Neural crest cell (in vitro differentiated cells): ENCODE measurements at regions not wholly inside any gene's neighbourhood (a gene's known extent, or its start where the extent isn't known, plus 50 kb on each side); places are given as distances from the start of the nearest gene placed in this dataset.

Source experiments
- DNase-seq: peaks from one replicate; pipeline ENCODE4 v3.0.0; 2021; ENCODE audit warnings: low read depth, mixed read lengths, low spot score
- H3K27ac Mint-ChIP-seq: one replicate; pipeline ENCODE4 v1.8.0; 2021; ENCODE audit warnings: mild to moderate bottlenecking, mixed read lengths; ENCODE audit not compliant: unreplicated experiment
- H3K27me3 Mint-ChIP-seq: 2 replicates; pipeline ENCODE4 v1.8.0; 2021; ENCODE audit warnings: low read depth, mild to moderate bottlenecking, mixed read lengths
- H3K36me3 Mint-ChIP-seq: 2 replicates; pipeline ENCODE4 v1.8.0; 2021; ENCODE audit warnings: low read depth, mild to moderate bottlenecking, mixed read lengths
- H3K4me1 Mint-ChIP-seq: 2 replicates; pipeline ENCODE4 v1.8.0; 2021; ENCODE audit warnings: mixed read lengths
- H3K4me3 Mint-ChIP-seq: one replicate; pipeline ENCODE4 v1.8.0; 2021; ENCODE audit warnings: mild to moderate bottlenecking, mixed read lengths
- H3K9me3 Mint-ChIP-seq: 2 replicates; pipeline ENCODE4 v1.8.0; 2021; ENCODE audit warnings: mixed read lengths
- TF ChIP-seq, protein P1 (sequence below): fragments of 200-600 bp; sonication (generic); conservative IDR thresholded peaks from 2 replicates; pipeline ENCODE4 v1.5.0; 2021; ENCODE audit warnings: antibody characterized with exemption, mild to moderate bottlenecking

DNA sequence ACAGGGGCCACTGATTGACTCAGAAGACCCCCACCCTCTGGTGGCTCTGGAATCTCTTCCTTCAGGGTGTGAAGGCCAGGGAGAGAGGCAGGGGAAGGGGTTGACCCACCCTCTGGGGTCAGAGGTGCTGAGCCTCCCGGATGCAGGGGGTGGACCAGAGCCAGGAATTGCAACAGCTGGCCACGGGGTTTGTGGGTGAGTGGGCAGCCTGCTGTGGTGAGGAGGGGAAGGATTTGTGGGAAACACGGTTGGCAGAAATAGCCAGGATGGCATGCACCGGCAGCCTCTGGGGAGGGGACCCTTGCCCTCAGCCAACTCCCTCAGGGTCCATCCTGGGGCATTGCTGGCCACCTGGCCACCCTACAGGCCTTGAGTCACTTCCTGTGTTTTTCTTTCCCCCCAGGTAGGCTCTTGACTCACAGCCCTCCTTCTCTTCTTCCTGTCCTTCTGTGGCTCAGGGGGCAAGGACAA is 92.8 kb downstream of the MRPL14 start:
- no peaks in the 10 kb centered on the region for H3K9me3 Mint-ChIP-seq
- TF ChIP-seq, protein P1, sequence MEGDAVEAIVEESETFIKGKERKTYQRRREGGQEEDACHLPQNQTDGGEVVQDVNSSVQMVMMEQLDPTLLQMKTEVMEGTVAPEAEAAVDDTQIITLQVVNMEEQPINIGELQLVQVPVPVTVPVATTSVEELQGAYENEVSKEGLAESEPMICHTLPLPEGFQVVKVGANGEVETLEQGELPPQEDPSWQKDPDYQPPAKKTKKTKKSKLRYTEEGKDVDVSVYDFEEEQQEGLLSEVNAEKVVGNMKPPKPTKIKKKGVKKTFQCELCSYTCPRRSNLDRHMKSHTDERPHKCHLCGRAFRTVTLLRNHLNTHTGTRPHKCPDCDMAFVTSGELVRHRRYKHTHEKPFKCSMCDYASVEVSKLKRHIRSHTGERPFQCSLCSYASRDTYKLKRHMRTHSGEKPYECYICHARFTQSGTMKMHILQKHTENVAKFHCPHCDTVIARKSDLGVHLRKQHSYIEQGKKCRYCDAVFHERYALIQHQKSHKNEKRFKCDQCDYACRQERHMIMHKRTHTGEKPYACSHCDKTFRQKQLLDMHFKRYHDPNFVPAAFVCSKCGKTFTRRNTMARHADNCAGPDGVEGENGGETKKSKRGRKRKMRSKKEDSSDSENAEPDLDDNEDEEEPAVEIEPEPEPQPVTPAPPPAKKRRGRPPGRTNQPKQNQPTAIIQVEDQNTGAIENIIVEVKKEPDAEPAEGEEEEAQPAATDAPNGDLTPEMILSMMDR = no peak
- H3K36me3 Mint-ChIP-seq = no peaks in the 10 kb centered on the region
- peak overlapping the region; percentile 6 for H3K27ac Mint-ChIP-seq
- DNase-seq = no peak
- H3K4me1 Mint-ChIP-seq = peaks cover 14% of the 10 kb centered on the region
- no peak overlapping the region for H3K4me3 Mint-ChIP-seq
- no peaks in the 10 kb centered on the region for H3K27me3 Mint-ChIP-seq

DNA sequence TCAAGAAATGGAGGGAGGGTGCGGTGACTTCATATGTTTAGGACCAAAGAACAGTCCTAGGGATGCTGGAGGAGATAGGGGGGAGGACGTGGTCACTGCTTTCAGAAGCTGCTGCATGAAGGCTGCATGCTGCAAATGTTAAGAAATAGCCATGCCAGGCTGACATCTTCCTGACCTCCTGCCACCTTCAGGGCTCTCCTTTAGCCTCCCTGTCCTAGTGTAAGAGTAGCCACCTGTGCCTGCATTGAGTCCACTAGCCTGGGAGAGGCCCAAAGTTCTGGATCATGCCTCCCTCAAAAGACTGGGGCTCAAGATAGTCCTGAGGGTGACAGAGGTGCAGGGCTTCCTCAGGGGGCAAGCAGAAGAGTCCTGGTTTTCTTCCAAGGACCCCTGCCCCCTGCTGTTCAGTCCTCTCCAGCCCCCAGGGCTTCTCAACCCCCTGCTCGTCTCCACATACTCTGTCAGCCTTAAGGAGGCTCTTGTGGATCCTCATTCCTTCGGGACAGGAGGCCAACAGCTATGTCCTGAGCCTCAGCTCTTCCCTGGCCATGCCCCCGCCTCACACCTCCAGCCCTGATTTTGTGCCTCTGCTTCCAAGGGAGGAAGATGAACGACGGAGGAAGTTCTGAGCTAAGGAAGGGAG is 96.3 kb downstream of the MRPL14 start:
- H3K36me3 Mint-ChIP-seq = no peaks in the 10 kb centered on the region
- no peak overlapping the region for H3K27ac Mint-ChIP-seq
- no peaks in the 10 kb centered on the region for H3K9me3 Mint-ChIP-seq
- H3K4me3 Mint-ChIP-seq = no peak overlapping the region
- peaks cover 9% of the 10 kb centered on the region for H3K4me1 Mint-ChIP-seq
- H3K27me3 Mint-ChIP-seq = no peaks in the 10 kb centered on the region
- DNase-seq = no peak
- TF ChIP-seq, protein P1 = no peak

DNA sequence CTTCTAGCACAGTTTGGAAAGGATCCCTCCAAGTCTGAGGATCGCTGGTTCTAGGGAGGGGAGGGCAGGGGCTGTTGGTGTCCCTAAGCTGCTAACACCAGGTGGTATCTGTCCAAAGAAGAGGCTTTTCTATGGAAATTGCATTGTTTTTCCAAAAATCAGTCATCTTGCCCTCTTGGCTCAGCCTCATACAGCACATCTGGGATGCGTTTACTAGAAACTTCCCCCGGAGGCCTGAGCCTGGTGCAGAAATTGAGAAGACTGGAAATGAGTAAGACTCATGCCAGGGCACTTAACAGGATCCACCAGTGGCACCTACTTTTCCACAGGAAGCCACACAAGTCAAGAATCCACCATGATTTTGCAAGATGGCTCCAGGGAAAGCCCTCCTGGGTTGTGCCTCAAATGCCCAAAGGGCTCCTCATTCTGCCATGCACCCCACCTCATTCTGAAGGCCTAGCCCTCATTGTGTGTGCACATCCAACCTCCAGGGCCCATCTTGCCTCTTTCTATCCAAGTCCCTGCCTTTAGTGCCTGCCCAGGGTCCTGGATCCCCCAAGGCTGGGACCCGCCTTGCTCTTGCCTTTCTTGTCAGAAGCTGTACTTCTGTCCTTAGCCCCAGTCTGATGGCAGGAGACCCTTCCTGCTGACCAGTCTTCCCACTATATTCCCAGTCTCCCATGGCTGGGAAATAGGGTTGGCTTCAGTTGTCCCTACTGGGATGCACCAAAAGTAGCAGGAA is 97.6 kb downstream of the MRPL14 start:
- H3K27ac Mint-ChIP-seq = no peak overlapping the region
- H3K27me3 Mint-ChIP-seq = no peaks in the 10 kb centered on the region
- no peak for DNase-seq
- no peaks in the 10 kb centered on the region for H3K9me3 Mint-ChIP-seq
- H3K4me3 Mint-ChIP-seq = no peak overlapping the region
- TF ChIP-seq, protein P1 = no peak
- H3K36me3 Mint-ChIP-seq = no peaks in the 10 kb centered on the region
- H3K4me1 Mint-ChIP-seq = no peaks in the 10 kb centered on the region

DNA sequence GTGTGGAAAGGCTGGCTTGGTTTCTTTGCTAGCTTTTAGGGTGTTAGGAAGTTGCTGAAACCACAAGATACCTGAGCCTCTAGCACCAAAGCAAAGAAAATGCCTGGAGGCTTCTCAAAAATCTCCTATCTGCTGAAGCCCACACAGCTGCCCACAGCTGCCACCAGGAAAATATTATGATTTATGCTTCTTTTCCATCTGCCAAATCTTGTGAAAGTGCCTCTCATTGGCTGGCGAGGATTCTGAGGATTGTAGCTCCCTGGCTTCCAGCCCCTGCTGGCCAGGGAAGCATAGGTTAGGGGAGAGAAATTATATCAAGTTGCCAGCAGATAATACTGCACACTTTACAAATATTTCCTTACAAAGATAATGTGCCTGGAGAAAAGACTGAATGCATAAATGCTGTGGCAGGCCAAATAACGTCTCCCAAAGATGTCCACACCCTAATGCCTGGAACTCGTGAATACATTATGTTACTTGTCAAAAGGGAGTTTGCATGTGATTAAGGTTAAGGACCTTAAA is 98.4 kb downstream of the MRPL14 start:
- Mint-ChIP-seq H3K4me1 (no peaks in the 10 kb centered on the region), H3K36me3 (no peaks in the 10 kb centered on the region), H3K27me3 (no peaks in the 10 kb centered on the region), H3K27ac (no peak overlapping the region), H3K9me3 (no peaks in the 10 kb centered on the region), H3K4me3 (no peak overlapping the region)
- TF ChIP-seq, protein P1 = peak; percentile 28
- no peak for DNase-seq

DNA sequence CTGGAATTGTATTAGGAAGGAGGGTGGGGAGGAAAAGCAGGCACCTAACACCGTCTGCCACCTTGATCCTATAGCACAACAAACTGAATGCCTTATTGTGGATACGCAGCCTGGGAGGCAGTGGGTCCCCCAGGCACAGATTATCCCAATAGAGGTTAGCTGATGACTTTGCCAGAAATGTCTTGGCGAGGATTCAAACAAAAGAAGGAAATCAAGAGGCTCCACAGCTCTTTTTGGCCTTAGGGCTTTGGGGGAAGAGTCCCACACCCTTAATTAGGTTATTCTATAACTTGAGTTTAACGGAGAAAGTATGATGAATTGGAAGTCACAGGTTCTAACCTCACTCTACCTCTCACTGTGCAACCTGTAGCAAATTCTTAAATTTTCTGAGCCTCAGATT is 102.0 kb downstream of the MRPL14 start:
- Mint-ChIP-seq H3K4me1 (no peaks in the 10 kb centered on the region), H3K9me3 (no peaks in the 10 kb centered on the region), H3K36me3 (no peaks in the 10 kb centered on the region), H3K27me3 (no peaks in the 10 kb centered on the region), H3K4me3 (no peak overlapping the region), H3K27ac (peak overlapping the region; percentile 24)
- no peak for DNase-seq
- TF ChIP-seq, protein P1 = no peak
